OCI-LY3 (cell line): ENCODE measurements at regions not wholly inside any gene's neighbourhood (a gene's known extent, or its start where the extent isn't known, plus 50 kb on each side); places are given as distances from the start of the nearest gene placed in this dataset.

Source experiments
- H2AFZ ChIP-seq: fragments of 200-600, 300-600 bp; shearing (Covaris generic); 2 replicates; pipeline ENCODE4 v1.6.0; 2014; ENCODE audit warnings: antibody characterized with exemption, low read depth, low read length
- H3K27ac ChIP-seq: fragments of 200-600, 300-600 bp; sonication (generic); 2 replicates; pipeline ENCODE4 v1.5.1; 2014; ENCODE audit warnings: mild to moderate bottlenecking, low read length, moderate library complexity, mixed read lengths
- H3K27me3 ChIP-seq: fragments of 200-600, 300-600 bp; sonication (generic); 2 replicates; pipeline ENCODE4 v1.6.1; 2014; ENCODE audit warnings: low read depth, low read length, mixed read lengths
- H3K36me3 ChIP-seq: fragments of 200-600, 300-600 bp; sonication (generic); replicated peaks from 2 replicates; pipeline ENCODE3; 2014; ENCODE audit warnings: low read depth, low read length, mixed read lengths
- H3K4me1 ChIP-seq: fragments of 300-600, 200-600 bp; sonication (generic); 2 replicates; pipeline ENCODE4 v1.6.1; 2014; ENCODE audit warnings: low read length, mixed read lengths
- H3K4me2 ChIP-seq: fragments of 200-600, 300-600 bp; sonication (generic); 2 replicates; pipeline ENCODE4 v1.6.1; 2014; ENCODE audit warnings: low read length, mixed read lengths
- H3K4me3 ChIP-seq: fragments of 300-600, 200-600 bp; sonication (generic); 2 replicates; pipeline ENCODE4 v1.5.1; 2014; ENCODE audit warnings: antibody characterized with exemption, mild to moderate bottlenecking, low read length, moderate library complexity
- H3K79me2 ChIP-seq: fragments of 300-600, 200-600 bp; shearing (Covaris generic); 2 replicates; pipeline ENCODE4 v1.6.1; 2014; ENCODE audit warnings: mild to moderate bottlenecking, low read length, mixed read lengths
- H3K9ac ChIP-seq: fragments of 300-600, 200-600 bp; shearing (Covaris generic); 2 replicates; pipeline ENCODE4 v1.6.0; 2014; ENCODE audit warnings: mild to moderate bottlenecking, low read length, moderate library complexity
- H3K9me3 ChIP-seq: fragments of 200-600, 300-600 bp; shearing (Covaris generic); 2 replicates; pipeline ENCODE4 v1.6.1; 2014; ENCODE audit warnings: low read length, mixed read lengths; ENCODE audit not compliant: insufficient read depth
- H4K20me1 ChIP-seq: fragments of 200-600, 300-600 bp; sonication (generic); 2 replicates; pipeline ENCODE4 v1.6.1; 2016; ENCODE audit warnings: low read length, mixed read lengths; ENCODE audit not compliant: insufficient read depth
- EZH2phosphoT487 ChIP-seq: fragments of 200-600 bp; shearing (Covaris generic); IDR thresholded peaks from 2 replicates; pipeline ENCODE4 v1.6.1; 2018; ENCODE audit warnings: antibody characterized with exemption, mixed run types, low read depth
- TF ChIP-seq, protein P1 (sequence below): fragments of 200-600, 300-600 bp; sonication (generic); IDR thresholded peaks from 2 replicates; pipeline ENCODE4 v1.5.1; 2014; ENCODE audit warnings: antibody characterized with exemption, low read length, low read depth

DNA sequence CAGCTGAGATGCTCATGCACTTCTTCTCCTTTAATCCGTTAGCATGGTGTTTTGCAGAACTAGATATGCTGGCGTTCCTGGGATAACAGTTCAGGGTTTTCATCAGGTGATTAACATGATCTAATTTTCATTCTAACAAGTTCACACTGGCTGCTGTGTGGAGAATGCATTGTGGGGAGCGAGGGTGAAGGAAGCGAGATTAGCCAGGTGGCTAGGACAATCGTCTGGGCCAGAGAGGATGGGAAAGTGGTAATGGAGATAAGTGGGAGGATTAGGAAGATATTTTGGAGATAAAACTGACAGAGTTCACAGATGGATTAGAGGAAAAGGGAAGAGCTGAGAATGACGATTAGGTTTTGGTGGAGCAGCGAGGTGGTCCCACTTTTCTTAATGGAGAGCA lies 138.1 kb upstream of the MAGI3 start:
- no peaks in the 10 kb centered on the region for H4K20me1 ChIP-seq
- no peaks in the 10 kb centered on the region for H3K79me2 ChIP-seq
- no peak overlapping the region for H3K27ac ChIP-seq
- no peak overlapping the region for H3K4me3 ChIP-seq
- no peak overlapping the region for H3K4me2 ChIP-seq
- H3K27me3 ChIP-seq, result no peaks in the 10 kb centered on the region
- no peak overlapping the region for H3K9ac ChIP-seq
- H3K9me3 ChIP-seq, result no peaks in the 10 kb centered on the region
- H2AFZ ChIP-seq, result no peak overlapping the region
- no peaks in the 10 kb centered on the region for H3K36me3 ChIP-seq
- TF ChIP-seq EZH2phosphoT487, result no peak
- TF ChIP-seq, protein P1, sequence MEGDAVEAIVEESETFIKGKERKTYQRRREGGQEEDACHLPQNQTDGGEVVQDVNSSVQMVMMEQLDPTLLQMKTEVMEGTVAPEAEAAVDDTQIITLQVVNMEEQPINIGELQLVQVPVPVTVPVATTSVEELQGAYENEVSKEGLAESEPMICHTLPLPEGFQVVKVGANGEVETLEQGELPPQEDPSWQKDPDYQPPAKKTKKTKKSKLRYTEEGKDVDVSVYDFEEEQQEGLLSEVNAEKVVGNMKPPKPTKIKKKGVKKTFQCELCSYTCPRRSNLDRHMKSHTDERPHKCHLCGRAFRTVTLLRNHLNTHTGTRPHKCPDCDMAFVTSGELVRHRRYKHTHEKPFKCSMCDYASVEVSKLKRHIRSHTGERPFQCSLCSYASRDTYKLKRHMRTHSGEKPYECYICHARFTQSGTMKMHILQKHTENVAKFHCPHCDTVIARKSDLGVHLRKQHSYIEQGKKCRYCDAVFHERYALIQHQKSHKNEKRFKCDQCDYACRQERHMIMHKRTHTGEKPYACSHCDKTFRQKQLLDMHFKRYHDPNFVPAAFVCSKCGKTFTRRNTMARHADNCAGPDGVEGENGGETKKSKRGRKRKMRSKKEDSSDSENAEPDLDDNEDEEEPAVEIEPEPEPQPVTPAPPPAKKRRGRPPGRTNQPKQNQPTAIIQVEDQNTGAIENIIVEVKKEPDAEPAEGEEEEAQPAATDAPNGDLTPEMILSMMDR, result no peak
- H3K4me1 ChIP-seq, result no peaks in the 10 kb centered on the region

DNA sequence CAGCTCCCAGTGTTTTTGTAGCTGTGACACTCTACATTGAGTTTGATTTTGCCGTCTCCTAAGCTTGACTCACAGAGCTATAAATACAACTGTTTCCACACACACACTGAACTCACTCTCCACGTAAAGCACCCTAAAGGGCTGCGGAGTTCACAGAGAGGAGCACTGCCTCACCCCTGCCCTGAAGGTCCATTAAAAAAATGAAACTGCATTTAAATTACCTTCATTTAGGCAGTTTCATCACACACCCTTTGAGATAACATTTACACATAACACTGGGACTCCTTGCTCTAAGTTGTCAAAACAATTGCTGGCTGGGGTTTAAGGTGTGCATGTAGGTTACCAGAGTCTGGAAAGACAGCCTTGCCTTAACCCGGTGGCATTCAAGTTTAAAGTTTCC lies 137.1 kb upstream of the MAGI3 start:
- H3K9ac ChIP-seq, result no peak overlapping the region
- no peak overlapping the region for H3K4me2 ChIP-seq
- no peak overlapping the region for H3K27ac ChIP-seq
- no peaks in the 10 kb centered on the region for H4K20me1 ChIP-seq
- no peaks in the 10 kb centered on the region for H3K36me3 ChIP-seq
- H2AFZ ChIP-seq, result no peak overlapping the region
- no peaks in the 10 kb centered on the region for H3K9me3 ChIP-seq
- no peak overlapping the region for H3K4me3 ChIP-seq
- H3K79me2 ChIP-seq, result no peaks in the 10 kb centered on the region
- no peak for TF ChIP-seq EZH2phosphoT487
- TF ChIP-seq, protein P1, result no peak
- no peaks in the 10 kb centered on the region for H3K27me3 ChIP-seq
- no peaks in the 10 kb centered on the region for H3K4me1 ChIP-seq

DNA sequence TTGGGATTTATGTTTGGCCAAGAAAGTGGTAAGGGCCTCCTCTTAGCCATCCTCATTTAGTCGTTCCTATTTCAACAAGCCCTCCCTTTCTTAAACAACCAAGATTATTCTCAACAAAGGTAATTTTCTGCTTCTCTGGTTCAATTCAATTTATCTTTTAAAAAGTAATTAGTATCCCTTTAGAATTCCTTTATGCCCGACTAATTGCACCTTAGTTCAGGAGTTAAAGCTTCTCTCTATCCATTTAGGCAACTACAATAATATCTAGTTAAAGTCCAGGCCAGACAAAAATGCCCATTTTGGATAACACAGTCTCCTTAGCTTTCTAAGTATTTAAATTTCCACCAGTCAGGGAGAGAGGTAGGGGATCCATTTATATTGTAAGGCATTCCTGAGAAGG lies 136.7 kb upstream of the MAGI3 start:
- no peaks in the 10 kb centered on the region for H3K4me1 ChIP-seq

DNA sequence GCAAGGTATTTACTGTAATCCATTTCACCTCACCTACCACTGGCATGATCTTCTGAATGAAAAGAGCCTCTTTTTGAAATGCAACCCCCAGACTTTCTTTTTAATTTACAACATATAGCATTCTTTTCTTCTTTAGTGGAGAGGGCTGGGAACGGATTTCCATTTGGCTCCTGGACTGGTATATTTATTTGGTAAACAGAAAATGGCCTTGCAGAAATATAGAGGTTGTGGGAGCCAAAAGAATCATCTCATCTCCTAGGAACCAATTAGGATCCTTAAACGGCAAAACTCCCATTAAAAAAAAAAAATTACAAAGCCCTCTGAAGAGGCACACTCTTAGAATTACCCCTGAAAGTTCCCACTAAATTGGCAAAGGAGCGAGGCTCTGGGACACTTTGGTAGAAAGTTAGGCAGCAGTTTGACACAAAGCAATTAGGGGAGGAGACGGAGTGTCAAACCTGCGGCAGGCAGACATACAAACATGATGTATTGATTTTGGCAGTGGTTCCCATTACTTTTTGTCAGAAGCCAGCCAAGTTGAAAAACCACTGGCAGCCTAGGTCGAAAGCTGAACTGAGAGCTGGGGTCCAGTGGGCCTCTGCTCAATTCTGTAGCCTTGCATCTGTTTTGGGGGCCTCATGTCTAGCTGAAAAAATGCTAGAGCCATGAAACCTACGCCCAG lies 135.1 kb upstream of the MAGI3 start:
- Histone ChIP-seq H3K9me3 (no peaks in the 10 kb centered on the region), H3K79me2 (no peaks in the 10 kb centered on the region), H3K27ac (no peak overlapping the region), H4K20me1 (no peaks in the 10 kb centered on the region), H3K9ac (no peak overlapping the region), H3K4me1 (no peaks in the 10 kb centered on the region), H3K36me3 (no peaks in the 10 kb centered on the region), H2AFZ (no peak overlapping the region), H3K4me2 (no peak overlapping the region), H3K27me3 (no peaks in the 10 kb centered on the region), H3K4me3 (no peak overlapping the region)
- TF ChIP-seq, protein P1, result no peak
- TF ChIP-seq EZH2phosphoT487, result no peak

More for the DNA sequence above, 136.7 kb upstream of the MAGI3 start:
- Histone ChIP-seq H3K27me3 (no peaks in the 10 kb centered on the region), H2AFZ (no peak overlapping the region), H3K9me3 (no peaks in the 10 kb centered on the region), H3K4me2 (no peak overlapping the region), H4K20me1 (no peaks in the 10 kb centered on the region), H3K9ac (no peak overlapping the region), H3K4me3 (no peak overlapping the region), H3K79me2 (no peaks in the 10 kb centered on the region), H3K27ac (no peak overlapping the region), H3K36me3 (no peaks in the 10 kb centered on the region)
- TF ChIP-seq EZH2phosphoT487, result no peak
- TF ChIP-seq, protein P1, result no peak
